ENCODE measurements at regions not wholly inside any gene's neighbourhood (a gene's known extent, or its start where the extent isn't known, plus 50 kb on each side); places are given as distances from the start of the nearest gene placed in this dataset.

GRCh38 chr16:13306161-13306995 lies 405.0 kb downstream of the SHISA9 start:
- no peak overlapping the region for H3K27ac ChIP-seq (ENCODE audit: low read depth)
- no peaks in the 10 kb centered on the region for H4K20me1 ChIP-seq (replicated peaks; ENCODE audit: insufficient read depth)
- H2AFZ ChIP-seq = no peak overlapping the region
- no peak overlapping the region for H3K4me3 Mint-ChIP-seq
- peaks cover 5% of the 10 kb centered on the region; the same call in 1 of the 3 replicates for H3K4me1 Mint-ChIP-seq
- no peaks in the 10 kb centered on the region for H3K27me3 Mint-ChIP-seq (ENCODE audit: insufficient read depth, low read depth, poor library complexity)
- no peak for DNase-seq (ENCODE audit: low spot score)
- no peaks in the 10 kb centered on the region for H3K27me3 ChIP-seq (ENCODE audit: insufficient read depth)
- H3F3A ChIP-seq (replicated peaks; ENCODE audit: low read depth) = no peaks in the 10 kb centered on the region
- no peaks in the 10 kb centered on the region for H3K9me3 Mint-ChIP-seq
- no peaks in the 10 kb centered on the region for H3K4me1 ChIP-seq (ENCODE audit: insufficient read depth)
- H3K4me2 ChIP-seq = no peak overlapping the region
- H3K9me2 ChIP-seq (ENCODE audit: insufficient read depth) = no peaks in the 10 kb centered on the region
- H3K36me3 ChIP-seq (ENCODE audit: insufficient read depth) = no peaks in the 10 kb centered on the region
- H3K36me3 Mint-ChIP-seq (ENCODE audit: low read depth) = no peaks in the 10 kb centered on the region
- H3K4me3 ChIP-seq = no peak overlapping the region
- no peak for TF ChIP-seq ZNF331 (CRISPR knock-in tag; IDR thresholded peaks at IDR 0.05; ENCODE audit: low read depth)
- no peak for TF ChIP-seq EZH2phosphoT487 (IDR thresholded peaks at IDR 0.05; ENCODE audit: unreplicated experiment)
- TF ChIP-seq EZH2 (IDR thresholded peaks at IDR 0.05; ENCODE audit: low read depth, unreplicated experiment) = no peak
- TF ChIP-seq ETS1 (IDR thresholded peaks at IDR 0.05) = no peak
- no peak for TF ChIP-seq ZNF114 (CRISPR knock-in tag; IDR thresholded peaks at IDR 0.05)
- TF ChIP-seq, protein P1, sequence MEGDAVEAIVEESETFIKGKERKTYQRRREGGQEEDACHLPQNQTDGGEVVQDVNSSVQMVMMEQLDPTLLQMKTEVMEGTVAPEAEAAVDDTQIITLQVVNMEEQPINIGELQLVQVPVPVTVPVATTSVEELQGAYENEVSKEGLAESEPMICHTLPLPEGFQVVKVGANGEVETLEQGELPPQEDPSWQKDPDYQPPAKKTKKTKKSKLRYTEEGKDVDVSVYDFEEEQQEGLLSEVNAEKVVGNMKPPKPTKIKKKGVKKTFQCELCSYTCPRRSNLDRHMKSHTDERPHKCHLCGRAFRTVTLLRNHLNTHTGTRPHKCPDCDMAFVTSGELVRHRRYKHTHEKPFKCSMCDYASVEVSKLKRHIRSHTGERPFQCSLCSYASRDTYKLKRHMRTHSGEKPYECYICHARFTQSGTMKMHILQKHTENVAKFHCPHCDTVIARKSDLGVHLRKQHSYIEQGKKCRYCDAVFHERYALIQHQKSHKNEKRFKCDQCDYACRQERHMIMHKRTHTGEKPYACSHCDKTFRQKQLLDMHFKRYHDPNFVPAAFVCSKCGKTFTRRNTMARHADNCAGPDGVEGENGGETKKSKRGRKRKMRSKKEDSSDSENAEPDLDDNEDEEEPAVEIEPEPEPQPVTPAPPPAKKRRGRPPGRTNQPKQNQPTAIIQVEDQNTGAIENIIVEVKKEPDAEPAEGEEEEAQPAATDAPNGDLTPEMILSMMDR (conservative IDR thresholded peaks at IDR 0.05; ENCODE audit: low read depth in 2 of 2) = no peak
- no peak for TF ChIP-seq NANOG (IDR thresholded peaks at IDR 0.05; ENCODE audit: borderline replicate concordance)
- no peak for TF ChIP-seq CREB1 (CRISPR knock-in tag; IDR thresholded peaks at IDR 0.05; ENCODE audit: low read depth)
- TF ChIP-seq POLR2AphosphoS5 (IDR thresholded peaks at IDR 0.05; ENCODE audit: low read depth) = no peak
- TF ChIP-seq, protein P2, sequence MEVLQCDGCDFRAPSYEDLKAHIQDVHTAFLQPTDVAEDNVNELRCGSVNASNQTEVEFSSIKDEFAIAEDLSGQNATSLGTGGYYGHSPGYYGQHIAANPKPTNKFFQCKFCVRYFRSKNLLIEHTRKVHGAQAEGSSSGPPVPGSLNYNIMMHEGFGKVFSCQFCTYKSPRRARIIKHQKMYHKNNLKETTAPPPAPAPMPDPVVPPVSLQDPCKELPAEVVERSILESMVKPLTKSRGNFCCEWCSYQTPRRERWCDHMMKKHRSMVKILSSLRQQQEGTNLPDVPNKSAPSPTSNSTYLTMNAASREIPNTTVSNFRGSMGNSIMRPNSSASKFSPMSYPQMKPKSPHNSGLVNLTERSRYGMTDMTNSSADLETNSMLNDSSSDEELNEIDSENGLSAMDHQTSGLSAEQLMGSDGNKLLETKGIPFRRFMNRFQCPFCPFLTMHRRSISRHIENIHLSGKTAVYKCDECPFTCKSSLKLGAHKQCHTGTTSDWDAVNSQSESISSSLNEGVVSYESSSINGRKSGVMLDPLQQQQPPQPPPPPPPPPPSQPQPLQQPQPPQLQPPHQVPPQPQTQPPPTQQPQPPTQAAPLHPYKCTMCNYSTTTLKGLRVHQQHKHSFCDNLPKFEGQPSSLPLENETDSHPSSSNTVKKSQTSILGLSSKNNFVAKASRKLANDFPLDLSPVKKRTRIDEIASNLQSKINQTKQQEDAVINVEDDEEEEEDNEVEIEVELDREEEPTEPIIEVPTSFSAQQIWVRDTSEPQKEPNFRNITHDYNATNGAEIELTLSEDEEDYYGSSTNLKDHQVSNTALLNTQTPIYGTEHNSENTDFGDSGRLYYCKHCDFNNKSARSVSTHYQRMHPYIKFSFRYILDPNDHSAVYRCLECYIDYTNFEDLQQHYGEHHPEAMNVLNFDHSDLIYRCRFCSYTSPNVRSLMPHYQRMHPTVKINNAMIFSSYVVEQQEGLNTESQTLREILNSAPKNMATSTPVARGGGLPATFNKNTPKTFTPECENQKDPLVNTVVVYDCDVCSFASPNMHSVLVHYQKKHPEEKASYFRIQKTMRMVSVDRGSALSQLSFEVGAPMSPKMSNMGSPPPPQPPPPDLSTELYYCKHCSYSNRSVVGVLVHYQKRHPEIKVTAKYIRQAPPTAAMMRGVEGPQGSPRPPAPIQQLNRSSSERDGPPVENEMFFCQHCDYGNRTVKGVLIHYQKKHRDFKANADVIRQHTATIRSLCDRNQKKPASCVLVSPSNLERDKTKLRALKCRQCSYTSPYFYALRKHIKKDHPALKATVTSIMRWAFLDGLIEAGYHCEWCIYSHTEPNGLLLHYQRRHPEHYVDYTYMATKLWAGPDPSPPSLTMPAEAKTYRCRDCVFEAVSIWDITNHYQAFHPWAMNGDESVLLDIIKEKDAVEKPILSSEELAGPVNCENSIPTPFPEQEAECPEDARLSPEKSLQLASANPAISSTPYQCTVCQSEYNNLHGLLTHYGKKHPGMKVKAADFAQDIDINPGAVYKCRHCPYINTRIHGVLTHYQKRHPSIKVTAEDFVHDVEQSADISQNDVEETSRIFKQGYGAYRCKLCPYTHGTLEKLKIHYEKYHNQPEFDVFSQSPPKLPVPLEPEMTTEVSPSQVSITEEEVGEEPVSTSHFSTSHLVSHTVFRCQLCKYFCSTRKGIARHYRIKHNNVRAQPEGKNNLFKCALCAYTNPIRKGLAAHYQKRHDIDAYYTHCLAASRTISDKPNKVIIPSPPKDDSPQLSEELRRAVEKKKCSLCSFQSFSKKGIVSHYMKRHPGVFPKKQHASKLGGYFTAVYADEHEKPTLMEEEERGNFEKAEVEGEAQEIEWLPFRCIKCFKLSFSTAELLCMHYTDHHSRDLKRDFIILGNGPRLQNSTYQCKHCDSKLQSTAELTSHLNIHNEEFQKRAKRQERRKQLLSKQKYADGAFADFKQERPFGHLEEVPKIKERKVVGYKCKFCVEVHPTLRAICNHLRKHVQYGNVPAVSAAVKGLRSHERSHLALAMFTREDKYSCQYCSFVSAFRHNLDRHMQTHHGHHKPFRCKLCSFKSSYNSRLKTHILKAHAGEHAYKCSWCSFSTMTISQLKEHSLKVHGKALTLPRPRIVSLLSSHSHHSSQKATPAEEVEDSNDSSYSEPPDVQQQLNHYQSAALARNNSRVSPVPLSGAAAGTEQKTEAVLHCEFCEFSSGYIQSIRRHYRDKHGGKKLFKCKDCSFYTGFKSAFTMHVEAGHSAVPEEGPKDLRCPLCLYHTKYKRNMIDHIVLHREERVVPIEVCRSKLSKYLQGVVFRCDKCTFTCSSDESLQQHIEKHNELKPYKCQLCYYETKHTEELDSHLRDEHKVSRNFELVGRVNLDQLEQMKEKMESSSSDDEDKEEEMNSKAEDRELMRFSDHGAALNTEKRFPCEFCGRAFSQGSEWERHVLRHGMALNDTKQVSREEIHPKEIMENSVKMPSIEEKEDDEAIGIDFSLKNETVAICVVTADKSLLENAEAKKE (CRISPR knock-in tag; IDR thresholded peaks at IDR 0.05) = no peak
- H3K79me2 ChIP-seq (replicated peaks; ENCODE audit: insufficient read depth) = no peaks in the 10 kb centered on the region
- no peak for ATAC-seq
- no peak overlapping the region for H3K27ac Mint-ChIP-seq
